Activated B cell treated with CpG ODN at 0.5 μM for 24 hours (primary cell): ENCODE measurements at regions not wholly inside any gene's neighbourhood (a gene's known extent, or its start where the extent isn't known, plus 50 kb on each side); places are given as distances from the start of the nearest gene placed in this dataset.

ENCODE experiments used
- ATAC-seq: fragments of 200-7000 bp; cut with Tn5 transposase; one replicate; pipeline ENCODE4 v1.10.0; 2021; ENCODE audit warnings: low read depth, mild to moderate bottlenecking, moderate library complexity
- CTCF ChIA-PET: fragments of 350-600 bp; sonication (Branson Sonifier 250); formaldehyde crosslinking; loops from one replicate; lab custom pipeline; 2021; ENCODE audit warnings: antibody characterized with exemption; lab: Charles Lee
- POLR2A ChIA-PET: fragments of 350-600 bp; sonication (Branson Sonifier 250); formaldehyde crosslinking; loops from one replicate; lab custom pipeline; 2021; ENCODE audit warnings: antibody characterized with exemption; lab: Charles Lee
- DNase-seq: peaks from one replicate; pipeline ENCODE4 v3.0.0; 2022
- H3K27ac Mint-ChIP-seq: one replicate; pipeline ENCODE4 v1.8.0; 2020; ENCODE audit warnings: mixed read lengths
- H3K27me3 Mint-ChIP-seq: one replicate; pipeline ENCODE4 v1.8.0; 2021; ENCODE audit warnings: mixed read lengths
- H3K36me3 Mint-ChIP-seq: one replicate; pipeline ENCODE4 v1.8.0; 2021; ENCODE audit warnings: low read depth, mixed read lengths
- H3K4me1 Mint-ChIP-seq: one replicate; pipeline ENCODE4 v1.8.0; 2021; ENCODE audit warnings: mixed read lengths
- H3K4me3 Mint-ChIP-seq: one replicate; pipeline ENCODE4 v1.8.0; 2020; ENCODE audit warnings: mild to moderate bottlenecking, mixed read lengths
- H3K9me3 Mint-ChIP-seq: one replicate; pipeline ENCODE4 v1.8.0; 2020; ENCODE audit warnings: mixed read lengths
- CTCF ChIP-seq: fragments of 200-600 bp; IDR thresholded peaks from one replicate; pipeline ENCODE4 v1.8.0; 2022; ENCODE audit warnings: antibody characterized with exemption, mild to moderate bottlenecking
- intact Hi-C: fragments of 100-400 bp; cut with micrococcal nuclease; formaldehyde crosslinking; loops from one replicate; pipeline ENCODE4 v1.15.1; 2024

GRCh38 chr10:130618647-130619046 lies 482.5 kb downstream of the GLRX3 start:
- Mint-ChIP-seq H3K4me3 (no peak overlapping the region), H3K9me3 (peaks cover 2% of the 10 kb centered on the region), H3K4me1 (no peaks in the 10 kb centered on the region), H3K27me3 (no peaks in the 10 kb centered on the region), H3K27ac (no peak overlapping the region), H3K36me3 (no peaks in the 10 kb centered on the region)
- no peak for DNase-seq
- CTCF ChIA-PET, result no interaction called here
- POLR2A ChIA-PET, result no interaction called here
- intact Hi-C loops, result no loop called here
- no peak for TF ChIP-seq CTCF
- ATAC-seq, result no peak

- CTCF ChIA-PET, result no interaction called here
- Mint-ChIP-seq H3K9me3 (no peaks in the 10 kb centered on the region), H3K4me3 (no peak overlapping the region), H3K36me3 (no peaks in the 10 kb centered on the region), H3K4me1 (no peaks in the 10 kb centered on the region), H3K27me3 (no peaks in the 10 kb centered on the region), H3K27ac (no peak overlapping the region)
- POLR2A ChIA-PET, result no interaction called here
- DNase-seq (no peak), ATAC-seq (no peak)
- intact Hi-C loops, result no loop called here
- TF ChIP-seq CTCF, result no peak
These were observed 485.1 kb downstream of the GLRX3 start for GRCh38 chr10:130621231-130621775.

- Mint-ChIP-seq H3K27me3 (no peaks in the 10 kb centered on the region), H3K27ac (no peak overlapping the region), H3K9me3 (no peaks in the 10 kb centered on the region), H3K4me1 (no peaks in the 10 kb centered on the region), H3K4me3 (no peak overlapping the region), H3K36me3 (no peaks in the 10 kb centered on the region)
- POLR2A ChIA-PET, result no interaction called here
- CTCF ChIA-PET, result no interaction called here
- ATAC-seq (no peak), DNase-seq (no peak)
- intact Hi-C loops, result no loop called here
- no peak for TF ChIP-seq CTCF
These were observed 487.6 kb downstream of the GLRX3 start for GRCh38 chr10:130623680-130624267.

- no peak for DNase-seq
- ChIA-PET POLR2A (no interaction called here), CTCF (no interaction called here)
- intact Hi-C loops, result no loop called here
- Mint-ChIP-seq H3K27me3 (no peaks in the 10 kb centered on the region), H3K4me1 (no peaks in the 10 kb centered on the region), H3K4me3 (no peak overlapping the region), H3K36me3 (no peaks in the 10 kb centered on the region), H3K27ac (no peak overlapping the region), H3K9me3 (no peaks in the 10 kb centered on the region)
- no peak for ATAC-seq
- no peak for TF ChIP-seq CTCF
These were observed 491.3 kb downstream of the GLRX3 start for GRCh38 chr10:130627346-130628045.

GRCh38 chr10:130630135-130630534 lies 493.9 kb downstream of the GLRX3 start:
- H3K27me3 Mint-ChIP-seq, result peaks cover under 1% of the 10 kb centered on the region
- no peak for ATAC-seq
- no peaks in the 10 kb centered on the region for H3K36me3 Mint-ChIP-seq
- TF ChIP-seq CTCF, result no peak
- H3K27ac Mint-ChIP-seq, result no peak overlapping the region
- intact Hi-C loops, result no loop called here
- no peak for DNase-seq
- ChIA-PET POLR2A (no interaction called here), CTCF (no interaction called here)
- peaks cover under 1% of the 10 kb centered on the region for H3K9me3 Mint-ChIP-seq
- H3K4me3 Mint-ChIP-seq, result no peak overlapping the region
- no peaks in the 10 kb centered on the region for H3K4me1 Mint-ChIP-seq
